ENCODE measurements at regions not wholly inside any gene's neighbourhood (a gene's known extent, or its start where the extent isn't known, plus 50 kb on each side); places are given as distances from the start of the nearest gene placed in this dataset.
"Not testable (repeated sequence)": the region's sequence is repeated elsewhere in the genome, so short reads cannot be mapped to it uniquely, and the experiment has no call there.

GRCh38 chr2:123451542-123451941, 573.5 kb upstream of the CNTNAP5 start:
- Mint-ChIP-seq H3K27ac (no peak overlapping the region), H3K9me3 (peaks cover 16% of the 10 kb centered on the region), H3K4me3 (no peak overlapping the region), H3K36me3 (ENCODE audit: low read depth) (no peaks in the 10 kb centered on the region), H3K4me1 (ENCODE audit: low read depth) (no peaks in the 10 kb centered on the region), H3K27me3 (ENCODE audit: low read depth) (no peaks in the 10 kb centered on the region)

DNA sequence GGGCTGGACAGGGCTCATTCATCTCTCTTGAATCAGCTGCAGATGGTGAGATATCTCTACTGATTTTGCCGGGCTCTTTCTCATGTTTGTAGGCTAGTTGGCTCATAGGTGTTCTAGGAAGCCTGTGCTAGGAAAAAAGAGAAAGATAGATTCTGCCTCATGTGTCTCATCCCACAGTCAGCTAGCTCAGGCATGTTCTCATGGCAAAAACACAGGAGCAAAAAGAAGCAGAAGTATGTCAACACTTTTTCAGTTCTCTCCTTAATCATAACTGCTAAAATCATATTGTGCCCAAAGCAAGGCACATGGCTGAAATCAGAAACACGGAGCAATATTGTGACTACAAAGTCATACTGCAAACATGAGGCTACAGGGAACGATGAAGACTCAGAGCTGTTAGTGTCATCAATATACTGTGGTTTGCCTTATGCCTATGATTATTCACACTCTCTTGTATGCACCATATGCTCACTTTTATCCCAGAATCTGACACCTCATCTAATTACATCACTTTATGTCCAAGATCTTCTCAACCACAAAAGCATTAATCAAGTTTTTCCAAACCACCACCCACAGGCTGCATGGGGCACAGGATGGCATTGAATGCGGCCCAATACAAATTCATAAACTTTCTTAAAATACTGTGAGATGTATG, 571.9 kb upstream of the CNTNAP5 start:
- H3K27ac Mint-ChIP-seq: no peak overlapping the region
- H3K9me3 Mint-ChIP-seq: peaks cover 16% of the 10 kb centered on the region
- H3K36me3 Mint-ChIP-seq (ENCODE audit: low read depth): no peaks in the 10 kb centered on the region
- no peaks in the 10 kb centered on the region for H3K27me3 Mint-ChIP-seq (ENCODE audit: low read depth)
- H3K4me3 Mint-ChIP-seq: no peak overlapping the region
- H3K4me1 Mint-ChIP-seq (ENCODE audit: low read depth): no peaks in the 10 kb centered on the region

- Mint-ChIP-seq H3K27ac (no peak overlapping the region), H3K4me1 (ENCODE audit: low read depth) (no peaks in the 10 kb centered on the region)
Observed at GRCh38 chr2:123453772-123454171, 571.3 kb upstream of the CNTNAP5 start.

DNA sequence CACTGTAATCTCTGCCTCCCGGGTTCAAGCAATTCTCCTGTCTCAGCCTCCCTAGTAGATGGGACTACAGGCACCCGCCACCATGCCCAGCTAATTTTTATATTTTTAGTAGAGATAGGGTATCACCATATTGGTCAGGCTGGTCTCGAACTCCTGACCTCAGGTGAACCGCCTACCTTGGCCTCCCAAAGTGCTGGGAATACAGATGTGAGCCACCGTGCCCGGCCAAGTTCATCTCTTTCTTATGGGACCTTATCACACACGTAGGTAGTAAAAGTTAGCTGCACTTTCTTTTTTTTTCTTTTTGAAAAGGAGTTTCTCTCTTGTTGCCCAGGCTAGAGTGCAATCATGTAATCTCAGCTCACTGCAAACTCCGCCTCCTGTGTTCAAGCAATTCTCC, 569.9 kb upstream of the CNTNAP5 start:
- not testable (repeated sequence) for H3K36me3 Mint-ChIP-seq (ENCODE audit: low read depth); H3K4me1 Mint-ChIP-seq (ENCODE audit: low read depth); H3K4me3 Mint-ChIP-seq; H3K27me3 Mint-ChIP-seq (ENCODE audit: low read depth); H3K27ac Mint-ChIP-seq
- peaks cover 20% of the 10 kb centered on the region for H3K9me3 Mint-ChIP-seq

More at GRCh38 chr2:123453772-123454171, 571.3 kb upstream of the CNTNAP5 start:
- Mint-ChIP-seq H3K36me3 (ENCODE audit: low read depth) (no peaks in the 10 kb centered on the region), H3K4me3 (no peak overlapping the region), H3K9me3 (peaks cover 19% of the 10 kb centered on the region), H3K27me3 (ENCODE audit: low read depth) (no peaks in the 10 kb centered on the region)

DNA sequence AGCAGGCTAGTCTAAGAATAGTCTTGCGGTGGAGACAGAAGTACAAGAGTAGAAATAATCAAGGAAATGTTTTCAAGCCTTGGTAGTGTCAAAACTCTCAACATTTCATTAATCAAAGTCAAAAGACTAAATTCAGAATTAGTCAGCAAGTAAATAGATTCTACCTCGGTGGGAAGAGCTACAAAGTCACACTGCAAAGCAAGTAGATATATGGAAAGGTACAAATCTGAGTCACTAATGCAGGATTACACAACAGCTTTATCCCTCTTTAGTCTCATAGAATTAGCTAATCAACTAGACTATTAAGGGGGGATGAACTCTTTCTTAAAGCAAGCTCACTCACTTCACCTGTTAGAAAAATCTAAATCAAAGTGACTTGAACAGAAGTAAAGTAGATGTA, 568.7 kb upstream of the CNTNAP5 start:
- no peak overlapping the region for H3K4me3 Mint-ChIP-seq
- H3K4me1 Mint-ChIP-seq (ENCODE audit: low read depth): no peaks in the 10 kb centered on the region
- H3K27me3 Mint-ChIP-seq (ENCODE audit: low read depth): no peaks in the 10 kb centered on the region
- no peak overlapping the region for H3K27ac Mint-ChIP-seq
- H3K9me3 Mint-ChIP-seq: peaks cover 20% of the 10 kb centered on the region
- H3K36me3 Mint-ChIP-seq (ENCODE audit: low read depth): no peaks in the 10 kb centered on the region

GRCh38 chr2:123463886-123464285, 561.2 kb upstream of the CNTNAP5 start:
- Mint-ChIP-seq H3K4me3 (no peak overlapping the region), H3K36me3 (ENCODE audit: low read depth) (no peaks in the 10 kb centered on the region), H3K4me1 (ENCODE audit: low read depth) (no peaks in the 10 kb centered on the region), H3K27me3 (ENCODE audit: low read depth) (no peaks in the 10 kb centered on the region), H3K9me3 (no peaks in the 10 kb centered on the region), H3K27ac (no peak overlapping the region)

- no peaks in the 10 kb centered on the region for H3K4me1 Mint-ChIP-seq (ENCODE audit: low read depth)
- no peak overlapping the region for H3K4me3 Mint-ChIP-seq
- no peaks in the 10 kb centered on the region for H3K36me3 Mint-ChIP-seq (ENCODE audit: low read depth)
- H3K27me3 Mint-ChIP-seq (ENCODE audit: low read depth): no peaks in the 10 kb centered on the region
- peaks cover 5% of the 10 kb centered on the region for H3K9me3 Mint-ChIP-seq
- H3K27ac Mint-ChIP-seq: no peak overlapping the region
Observed at GRCh38 chr2:123468071-123468470, 557.0 kb upstream of the CNTNAP5 start.

DNA sequence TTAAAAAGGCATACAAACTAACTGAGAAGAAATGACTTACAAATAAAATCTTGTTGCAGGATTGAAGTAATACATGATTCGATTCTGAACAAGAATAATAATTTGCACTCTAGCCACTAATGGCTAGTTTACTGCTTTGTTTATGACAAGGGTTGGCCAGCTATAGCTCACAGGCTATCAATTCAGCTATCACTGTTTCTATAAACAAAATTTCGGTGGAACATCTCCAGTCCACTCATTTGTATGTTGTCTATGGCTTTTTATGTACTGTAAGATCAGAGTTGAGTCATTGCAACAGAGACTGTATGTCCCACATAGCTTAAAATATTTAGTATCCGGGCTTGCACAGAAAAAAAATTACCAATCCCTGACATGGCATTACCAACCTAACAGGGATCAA, 543.7 kb upstream of the CNTNAP5 start:
- Mint-ChIP-seq H3K9me3 (peaks cover 8% of the 10 kb centered on the region), H3K27ac (no peak overlapping the region), H3K36me3 (ENCODE audit: low read depth) (no peaks in the 10 kb centered on the region), H3K4me3 (no peak overlapping the region), H3K27me3 (ENCODE audit: low read depth) (no peaks in the 10 kb centered on the region), H3K4me1 (ENCODE audit: low read depth) (no peaks in the 10 kb centered on the region)

GRCh38 chr2:123485056-123485455, 540.0 kb upstream of the CNTNAP5 start:
- Mint-ChIP-seq H3K4me1 (ENCODE audit: low read depth) (no peaks in the 10 kb centered on the region), H3K27me3 (ENCODE audit: low read depth) (no peaks in the 10 kb centered on the region), H3K27ac (no peak overlapping the region), H3K9me3 (peaks cover 3% of the 10 kb centered on the region), H3K36me3 (ENCODE audit: low read depth) (no peaks in the 10 kb centered on the region), H3K4me3 (no peak overlapping the region)

DNA sequence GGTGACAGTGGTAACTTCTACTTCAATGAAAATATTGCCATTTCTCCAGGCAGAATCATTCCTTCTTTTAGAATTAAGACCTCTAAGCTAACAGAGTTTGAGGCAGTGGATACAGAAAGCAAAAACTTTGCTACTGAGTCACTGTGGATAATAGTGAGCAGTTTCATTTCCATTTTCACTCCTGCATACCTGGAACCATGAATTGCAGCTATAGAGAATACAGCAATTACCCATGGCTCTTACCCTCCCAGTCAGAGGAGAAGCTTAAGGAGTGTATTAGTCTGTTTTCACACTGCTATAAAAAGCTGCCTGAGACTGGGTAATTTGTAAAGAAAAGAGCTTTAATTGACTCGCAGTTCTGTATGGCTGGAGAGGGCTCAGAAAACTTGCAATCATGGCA, 531.4 kb upstream of the CNTNAP5 start:
- no peaks in the 10 kb centered on the region for H3K27me3 Mint-ChIP-seq (ENCODE audit: low read depth)
- no peak overlapping the region for H3K27ac Mint-ChIP-seq
- no peaks in the 10 kb centered on the region for H3K36me3 Mint-ChIP-seq (ENCODE audit: low read depth)
- H3K9me3 Mint-ChIP-seq: no peaks in the 10 kb centered on the region
- no peaks in the 10 kb centered on the region for H3K4me1 Mint-ChIP-seq (ENCODE audit: low read depth)
- no peak overlapping the region for H3K4me3 Mint-ChIP-seq

GRCh38 chr2:123495241-123495640, 529.8 kb upstream of the CNTNAP5 start:
- no peaks in the 10 kb centered on the region for H3K36me3 Mint-ChIP-seq (ENCODE audit: low read depth)
- H3K27me3 Mint-ChIP-seq (ENCODE audit: low read depth): no peaks in the 10 kb centered on the region
- H3K4me3 Mint-ChIP-seq: no peak overlapping the region
- no peaks in the 10 kb centered on the region for H3K4me1 Mint-ChIP-seq (ENCODE audit: low read depth)
- H3K27ac Mint-ChIP-seq: no peak overlapping the region
- no peaks in the 10 kb centered on the region for H3K9me3 Mint-ChIP-seq

GRCh38 chr2:123500346-123500745, 524.7 kb upstream of the CNTNAP5 start:
- H3K4me3 Mint-ChIP-seq: no peak overlapping the region
- no peaks in the 10 kb centered on the region for H3K36me3 Mint-ChIP-seq (ENCODE audit: low read depth)
- H3K27me3 Mint-ChIP-seq (ENCODE audit: low read depth): no peaks in the 10 kb centered on the region
- H3K4me1 Mint-ChIP-seq (ENCODE audit: low read depth): no peaks in the 10 kb centered on the region
- H3K27ac Mint-ChIP-seq: no peak overlapping the region
- no peaks in the 10 kb centered on the region for H3K9me3 Mint-ChIP-seq

GRCh38 chr2:123500988-123501387, 524.1 kb upstream of the CNTNAP5 start:
- H3K27ac Mint-ChIP-seq: no peak overlapping the region

GRCh38 chr2:123502931-123503330, 522.2 kb upstream of the CNTNAP5 start:
- Mint-ChIP-seq H3K9me3 (no peaks in the 10 kb centered on the region), H3K4me3 (no peak overlapping the region)

More at GRCh38 chr2:123500988-123501387, 524.1 kb upstream of the CNTNAP5 start:
- no peaks in the 10 kb centered on the region for H3K9me3 Mint-ChIP-seq
- no peaks in the 10 kb centered on the region for H3K36me3 Mint-ChIP-seq (ENCODE audit: low read depth)
- no peak overlapping the region for H3K4me3 Mint-ChIP-seq
- no peaks in the 10 kb centered on the region for H3K4me1 Mint-ChIP-seq (ENCODE audit: low read depth)
- no peaks in the 10 kb centered on the region for H3K27me3 Mint-ChIP-seq (ENCODE audit: low read depth)

DNA sequence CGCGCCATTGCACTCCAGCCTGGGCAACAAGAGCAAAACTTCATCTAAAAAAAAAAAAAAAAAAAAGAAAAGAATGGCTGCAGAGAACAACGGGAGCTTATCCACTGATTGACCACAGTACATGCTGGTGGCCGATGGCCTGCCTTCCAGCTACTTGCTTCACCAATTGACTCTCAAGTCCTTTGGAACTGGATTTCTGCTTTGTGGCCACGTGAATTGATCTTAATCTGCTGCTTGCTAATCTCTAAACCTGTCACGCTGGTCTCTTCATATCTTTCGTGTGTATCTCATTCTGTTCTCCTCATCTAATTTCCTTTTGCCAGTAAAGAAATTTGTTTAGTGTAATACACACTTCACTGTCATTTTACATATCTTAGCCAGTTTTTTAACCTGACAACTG, 512.5 kb upstream of the CNTNAP5 start:
- no peaks in the 10 kb centered on the region for H3K4me1 Mint-ChIP-seq (ENCODE audit: low read depth)
- H3K36me3 Mint-ChIP-seq (ENCODE audit: low read depth): no peaks in the 10 kb centered on the region
- no peak overlapping the region for H3K4me3 Mint-ChIP-seq
- H3K27ac Mint-ChIP-seq: no peak overlapping the region
- H3K27me3 Mint-ChIP-seq (ENCODE audit: low read depth): no peaks in the 10 kb centered on the region
- no peaks in the 10 kb centered on the region for H3K9me3 Mint-ChIP-seq

More at GRCh38 chr2:123502931-123503330, 522.2 kb upstream of the CNTNAP5 start:
- H3K36me3 Mint-ChIP-seq (ENCODE audit: low read depth): no peaks in the 10 kb centered on the region
- H3K4me1 Mint-ChIP-seq (ENCODE audit: low read depth): no peaks in the 10 kb centered on the region
- no peak overlapping the region for H3K27ac Mint-ChIP-seq
- H3K27me3 Mint-ChIP-seq (ENCODE audit: low read depth): no peaks in the 10 kb centered on the region

DNA sequence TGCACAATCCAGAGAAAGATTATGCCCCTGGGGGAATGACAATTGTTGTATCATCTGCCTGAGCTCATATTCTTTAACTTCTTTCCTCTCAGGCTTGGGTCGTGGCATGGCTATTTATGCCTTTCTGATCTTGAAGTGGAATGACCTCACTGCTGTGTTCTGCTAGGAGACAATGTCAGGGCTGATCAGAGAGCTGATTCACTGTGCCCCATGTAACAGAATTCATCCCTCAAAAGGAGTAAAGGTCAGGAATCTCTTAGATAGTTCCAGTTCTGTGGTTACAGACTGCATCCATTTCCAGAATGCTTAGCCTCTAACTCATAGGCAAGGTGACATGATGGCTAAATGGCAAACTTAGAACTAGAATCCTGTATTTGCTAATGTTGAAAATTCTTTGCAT, 511.7 kb upstream of the CNTNAP5 start:
- Mint-ChIP-seq H3K4me1 (ENCODE audit: low read depth) (no peaks in the 10 kb centered on the region), H3K27me3 (ENCODE audit: low read depth) (no peaks in the 10 kb centered on the region), H3K9me3 (peaks cover 3% of the 10 kb centered on the region), H3K36me3 (ENCODE audit: low read depth) (no peaks in the 10 kb centered on the region), H3K4me3 (no peak overlapping the region), H3K27ac (no peak overlapping the region)

Measured in T-helper 1 cell treated with Interleukin-12 subunit alpha and Interleukin-12 subunit beta and Interleukin-4 antibody, amounts not matched to agents 30 μg/mL and 1 μg/mL, for 36 hours (primary cell).